Mesodermal cell (in vitro differentiated cells): ENCODE measurements at regions not wholly inside any gene's neighbourhood (a gene's known extent, or its start where the extent isn't known, plus 50 kb on each side); places are given as distances from the start of the nearest gene placed in this dataset.

Experiments used
- H3K27ac ChIP-seq: 2 replicates; pipeline ENCODE4 v1.7.0; 2013; ENCODE audit warnings: mild to moderate bottlenecking, low read depth, low read length, moderate library complexity; ENCODE audit not compliant: severe bottlenecking
- H3K36me3 ChIP-seq: 2 replicates; pipeline ENCODE4 v1.7.1; 2013; ENCODE audit warnings: mild to moderate bottlenecking, low read length, moderate library complexity; ENCODE audit not compliant: control insufficient read depth, insufficient read depth
- H3K4me1 ChIP-seq: one replicate; pipeline ENCODE4 v1.7.1; 2013; ENCODE audit warnings: mild to moderate bottlenecking, low read length; ENCODE audit not compliant: insufficient read depth, control insufficient read depth, poor library complexity, severe bottlenecking
- H3K4me3 ChIP-seq: 2 replicates; pipeline ENCODE4 v1.7.0; 2013; ENCODE audit warnings: low read length, control low read depth, mild to moderate bottlenecking; ENCODE audit not compliant: insufficient read depth, poor library complexity, severe bottlenecking; ENCODE audit errors: extremely low read depth
- H3K9me3 ChIP-seq: 2 replicates; pipeline ENCODE4 v1.7.1; 2013; ENCODE audit warnings: mild to moderate bottlenecking, low read length, moderate library complexity; ENCODE audit not compliant: control insufficient read depth
- WGBS, 2 experiments: methylation state at CpG; one replicate each; pipeline ENCODE4 v1.1.5; 2013; ENCODE audit warnings: missing lambda C conversion rate in 2 of 2; ENCODE audit not compliant: insufficient coverage in 2 of 2; 5-methylcytosine and 5-hydroxymethylcytosine counted together

DNA sequence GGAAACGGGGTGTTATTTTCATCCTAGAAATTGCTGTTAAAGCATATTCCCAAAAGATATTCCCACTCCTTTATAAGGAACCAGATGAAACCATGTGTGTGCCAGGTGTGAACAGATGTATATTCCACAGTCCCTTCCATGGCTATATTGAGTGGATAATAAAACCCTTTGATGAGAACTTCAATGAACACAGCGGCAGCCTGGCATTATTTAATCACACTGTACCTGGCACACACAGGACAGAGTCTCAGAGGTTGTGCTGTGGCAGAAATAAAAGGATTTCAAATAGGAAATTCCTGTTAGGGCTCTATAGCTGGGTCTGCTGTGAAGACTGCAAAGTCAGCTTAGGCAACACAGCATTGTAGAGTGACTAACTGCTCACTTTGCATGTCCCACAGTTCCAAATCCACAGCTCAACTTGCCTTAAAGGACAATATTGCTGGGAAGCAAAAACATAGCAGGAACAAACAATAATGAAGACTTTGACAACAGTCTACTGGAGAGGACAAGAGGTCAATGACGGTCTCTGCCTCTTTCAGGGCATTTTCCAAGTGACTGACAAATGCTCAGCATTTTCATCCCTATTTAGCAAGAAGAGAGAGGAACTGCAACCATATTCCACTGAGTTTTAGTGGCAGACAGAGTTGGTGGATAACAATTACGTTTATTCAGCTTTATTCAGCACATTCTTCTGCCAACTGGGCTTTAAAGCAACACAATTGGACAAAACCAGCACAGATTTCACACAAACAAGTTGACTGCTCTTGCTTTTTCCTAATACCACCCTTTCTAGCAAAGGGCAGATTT, 255.7 kb upstream of the RGMB start:
- no peak overlapping the region for H3K4me3 ChIP-seq
- no peaks in the 10 kb centered on the region for H3K9me3 ChIP-seq
- no peaks in the 10 kb centered on the region for H3K36me3 ChIP-seq
- H3K4me1 ChIP-seq: no peaks in the 10 kb centered on the region
- no peak overlapping the region for H3K27ac ChIP-seq
- 70 to 83% methylated on average over 1 to 2 of the region's 4 CpGs for WGBS, 2 experiments

DNA sequence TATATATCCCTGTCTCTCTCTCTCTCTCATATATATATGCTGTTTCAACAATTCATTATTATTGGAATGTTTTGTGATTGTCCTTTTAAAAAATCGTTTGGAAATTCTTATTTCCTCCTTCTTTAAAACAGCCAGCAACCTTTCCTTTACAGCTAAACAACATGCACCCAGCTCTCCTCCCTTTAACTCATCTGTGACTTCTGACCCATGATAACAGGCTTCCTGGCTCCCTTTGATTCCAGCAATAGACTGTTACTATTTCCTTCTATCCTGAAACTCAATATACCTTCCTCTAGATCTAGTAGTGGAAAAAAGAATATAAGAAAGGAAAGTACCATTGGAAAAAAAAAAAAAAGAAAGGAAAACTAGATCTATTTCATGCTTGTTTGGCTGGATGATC, 254.7 kb upstream of the RGMB start:
- no CpG with 5 or more reads among the region's 1 CpG for WGBS, 2 experiments
- H3K4me3 ChIP-seq: no peak overlapping the region
- no peaks in the 10 kb centered on the region for H3K36me3 ChIP-seq
- H3K9me3 ChIP-seq: no peaks in the 10 kb centered on the region
- no peaks in the 10 kb centered on the region for H3K4me1 ChIP-seq
- no peak overlapping the region for H3K27ac ChIP-seq

DNA sequence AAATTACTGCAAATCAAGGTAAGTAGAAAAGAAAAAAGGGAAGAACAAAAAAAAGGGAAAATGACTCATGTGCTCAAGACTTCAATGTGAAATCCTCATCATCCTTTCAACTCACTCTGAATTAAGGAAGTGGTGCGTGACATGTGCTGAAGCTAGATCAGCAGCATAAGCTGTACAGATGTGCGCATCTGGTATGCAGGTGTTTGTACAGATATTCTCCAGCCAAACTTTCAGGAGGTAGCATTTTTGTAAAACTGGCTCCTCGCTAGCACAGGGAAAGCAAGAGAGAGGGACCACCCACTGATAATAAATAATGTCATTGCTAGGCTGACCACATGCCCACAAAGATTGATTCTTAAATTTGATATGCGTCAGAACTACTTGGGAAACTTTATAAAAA, 253.9 kb upstream of the RGMB start:
- 88% methylated on average over 3 of the region's 4 CpGs; no CpG with 5 or more reads in 1 of the 2 experiments for WGBS, 2 experiments
- Histone ChIP-seq H3K4me1 (no peaks in the 10 kb centered on the region), H3K27ac (no peak overlapping the region), H3K9me3 (no peaks in the 10 kb centered on the region), H3K36me3 (no peaks in the 10 kb centered on the region), H3K4me3 (no peak overlapping the region)

DNA sequence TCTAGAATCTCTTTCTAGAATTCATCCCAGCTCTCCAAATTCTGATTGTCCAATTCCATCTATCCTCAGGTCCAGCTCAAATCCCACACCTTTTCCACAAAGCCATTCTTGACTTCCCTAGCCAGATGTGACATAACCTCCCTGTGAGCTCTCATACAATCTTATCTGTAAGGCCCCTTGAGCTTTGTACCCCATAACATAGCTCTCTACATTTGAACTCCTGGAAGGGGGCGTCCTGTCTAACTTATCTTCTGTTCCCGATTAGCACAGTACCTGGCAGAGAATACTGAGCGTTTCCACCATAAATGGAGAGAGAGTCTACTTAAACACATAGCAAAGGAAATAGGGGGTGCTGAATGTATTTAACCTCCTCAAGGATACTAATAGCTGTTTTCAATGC, 251.6 kb upstream of the RGMB start:
- Histone ChIP-seq H3K27ac (no peak overlapping the region), H3K4me1 (no peaks in the 10 kb centered on the region)
- WGBS, 2 experiments: 78% methylated on average over 1 of the region's 3 CpGs; no CpG with 5 or more reads in 1 of the 2 experiments

DNA sequence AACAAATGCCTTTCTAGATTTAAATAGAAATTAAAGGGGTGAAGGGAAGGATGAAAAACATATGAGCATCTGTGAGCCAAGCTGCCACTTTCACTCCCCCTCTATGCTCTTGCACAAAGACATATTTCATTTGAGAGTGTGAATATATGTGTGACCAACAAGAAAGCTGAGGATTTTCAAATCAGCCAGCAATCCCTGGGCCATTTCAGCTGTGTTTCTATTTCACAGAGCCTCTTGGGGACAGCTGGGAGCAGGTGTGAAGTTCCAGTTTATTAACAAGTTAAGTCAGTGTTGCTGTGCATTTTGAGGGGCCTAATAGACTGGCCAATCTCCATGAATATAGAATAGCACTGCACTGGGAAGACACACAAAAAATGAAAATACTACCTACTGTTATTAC, 248.7 kb upstream of the RGMB start:
- Histone ChIP-seq H3K36me3 (no peaks in the 10 kb centered on the region), H3K27ac (no peak overlapping the region), H3K4me1 (no peaks in the 10 kb centered on the region), H3K9me3 (no peaks in the 10 kb centered on the region), H3K4me3 (no peak overlapping the region)

More for the DNA sequence above, 251.6 kb upstream of the RGMB start:
- H3K36me3 ChIP-seq: no peaks in the 10 kb centered on the region
- H3K9me3 ChIP-seq: no peaks in the 10 kb centered on the region
- H3K4me3 ChIP-seq: no peak overlapping the region

DNA sequence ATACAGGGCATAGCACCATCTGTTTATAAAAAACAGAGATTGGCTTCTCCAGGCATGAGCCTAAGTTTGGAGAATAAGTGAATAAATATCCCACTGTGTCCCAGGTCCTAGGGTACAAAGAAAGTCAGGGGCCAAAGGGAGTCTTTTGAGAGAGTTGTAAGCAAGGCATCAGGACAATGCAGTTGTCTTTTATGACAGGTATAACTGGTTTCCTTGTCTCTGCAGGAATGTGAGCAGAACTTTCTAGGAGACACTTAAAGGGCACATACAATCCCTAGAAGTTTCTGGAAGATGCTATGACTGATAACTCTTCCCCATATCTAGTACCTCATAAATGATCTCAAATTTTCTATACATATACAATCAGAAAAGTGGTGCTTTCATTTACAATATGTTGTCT, 245.6 kb upstream of the RGMB start:
- Histone ChIP-seq H3K36me3 (no peaks in the 10 kb centered on the region), H3K9me3 (no peaks in the 10 kb centered on the region), H3K4me3 (no peak overlapping the region), H3K4me1 (no peaks in the 10 kb centered on the region), H3K27ac (no peak overlapping the region)

DNA sequence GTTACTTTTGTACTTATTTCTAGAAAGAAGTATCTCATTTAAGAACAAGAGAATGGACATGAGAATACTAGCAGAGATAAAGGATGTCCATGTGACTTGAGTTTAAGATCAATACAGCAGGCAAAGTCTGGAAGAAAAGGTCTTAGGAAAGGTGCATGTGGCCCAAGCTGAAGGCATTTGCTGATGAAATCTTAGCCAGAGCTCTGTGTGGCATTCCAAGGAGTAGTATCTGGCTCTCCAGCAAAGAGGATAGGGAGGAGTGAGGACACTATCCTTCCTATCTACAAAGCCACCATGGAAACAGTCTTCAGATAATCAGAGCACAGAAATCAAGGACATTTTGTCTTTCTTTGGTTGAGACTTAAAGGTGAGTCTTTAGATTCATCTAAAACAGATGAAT, 244.1 kb upstream of the RGMB start:
- H3K9me3 ChIP-seq: no peaks in the 10 kb centered on the region
- no peak overlapping the region for H3K4me3 ChIP-seq
- no peaks in the 10 kb centered on the region for H3K36me3 ChIP-seq
- no peak overlapping the region for H3K27ac ChIP-seq
- no peaks in the 10 kb centered on the region for H3K4me1 ChIP-seq

DNA sequence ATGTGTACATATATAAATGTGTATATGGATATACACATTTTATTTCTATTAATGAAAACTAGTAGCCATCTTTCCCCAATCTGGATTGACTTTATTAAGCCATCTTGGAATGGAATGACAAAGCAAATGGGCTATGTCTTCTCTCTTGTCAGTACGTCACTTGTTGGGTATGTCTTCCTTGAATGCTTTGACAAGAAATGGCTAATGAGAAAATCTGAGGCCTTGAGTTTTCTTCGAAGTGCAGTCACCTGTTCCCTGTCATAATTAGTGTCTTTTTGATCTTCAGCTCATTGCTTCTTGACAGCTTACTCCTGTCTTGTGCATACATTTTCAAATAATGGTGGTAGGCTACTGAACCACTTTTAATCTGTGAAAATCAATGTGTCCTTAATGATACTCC, 243.2 kb upstream of the RGMB start:
- H3K4me3 ChIP-seq: no peak overlapping the region
- H3K36me3 ChIP-seq: no peaks in the 10 kb centered on the region
- WGBS, 2 experiments: 75% methylated on average over 1 of the region's 2 CpGs; no CpG with 5 or more reads in 1 of the 2 experiments
- H3K9me3 ChIP-seq: no peaks in the 10 kb centered on the region
- no peak overlapping the region for H3K27ac ChIP-seq
- H3K4me1 ChIP-seq: no peaks in the 10 kb centered on the region

DNA sequence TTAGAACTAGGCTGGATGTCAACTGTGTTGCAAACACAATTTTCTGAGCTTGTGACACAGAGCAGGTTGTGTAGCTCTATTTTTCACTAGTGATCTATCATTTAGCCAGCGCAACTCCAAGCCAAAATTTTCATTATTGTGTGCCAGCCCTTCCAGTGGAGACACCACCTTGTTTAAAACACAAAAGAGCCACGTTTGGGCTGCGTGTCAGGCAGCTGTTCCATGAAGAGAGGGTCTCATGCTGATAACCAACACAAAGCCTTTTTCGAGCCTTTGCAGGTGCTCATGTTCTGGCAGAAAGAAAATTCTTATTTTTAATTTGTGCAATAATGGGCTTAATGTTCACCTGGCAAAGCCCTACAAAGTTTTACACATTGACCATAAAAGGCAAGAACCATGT, 237.6 kb upstream of the RGMB start:
- 67 to 88% methylated on average over 1 to 3 of the region's 4 CpGs for WGBS, 2 experiments
- no peaks in the 10 kb centered on the region for H3K4me1 ChIP-seq
- no peaks in the 10 kb centered on the region for H3K9me3 ChIP-seq
- H3K4me3 ChIP-seq: no peak overlapping the region
- H3K36me3 ChIP-seq: no peaks in the 10 kb centered on the region
- H3K27ac ChIP-seq: no peak overlapping the region

DNA sequence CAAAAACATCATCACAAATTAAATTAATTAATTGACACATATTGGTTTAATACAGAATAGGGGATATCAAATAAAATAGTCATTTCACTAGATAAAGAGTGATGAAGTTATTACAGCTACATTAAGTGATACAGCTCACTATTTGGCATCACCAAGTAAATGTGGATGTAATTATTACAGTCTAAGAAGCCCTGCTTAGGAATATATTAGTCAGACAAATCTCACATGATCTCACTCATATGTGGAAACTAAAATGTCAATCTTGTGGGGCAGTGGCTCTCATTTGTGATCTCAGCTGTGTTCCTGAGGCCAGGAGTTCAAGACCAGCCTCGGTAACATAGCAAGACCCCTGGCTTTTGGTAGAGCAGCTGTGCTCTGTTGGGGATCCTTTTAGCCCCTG, 233.4 kb upstream of the RGMB start:
- Histone ChIP-seq H3K4me1 (no peaks in the 10 kb centered on the region), H3K27ac (no peak overlapping the region), H3K36me3 (no peaks in the 10 kb centered on the region), H3K4me3 (no peak overlapping the region), H3K9me3 (no peaks in the 10 kb centered on the region)
- WGBS, 2 experiments: 50 to 67% methylated on average over 1 of the region's 1 CpG

DNA sequence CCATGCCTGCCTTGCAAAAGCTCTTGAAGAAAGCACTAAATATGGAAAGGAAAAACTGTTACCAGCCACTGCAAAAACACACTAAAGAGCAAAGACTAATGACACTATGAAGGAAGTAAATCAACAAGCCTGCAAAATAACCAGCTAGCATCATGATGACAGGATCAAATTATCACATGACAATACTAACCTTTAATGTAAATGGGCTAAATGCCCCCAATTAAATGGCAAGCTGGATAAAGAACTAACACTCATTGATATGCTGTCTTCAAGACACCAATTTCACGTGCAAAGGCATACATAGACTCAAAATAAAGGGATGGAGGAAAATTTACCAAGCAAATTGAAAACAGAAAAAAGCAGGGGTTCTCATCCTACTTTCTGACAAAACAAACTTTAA, 231.8 kb upstream of the RGMB start:
- H3K27ac ChIP-seq: no peak overlapping the region
- no peaks in the 10 kb centered on the region for H3K36me3 ChIP-seq
- no peaks in the 10 kb centered on the region for H3K4me1 ChIP-seq
- WGBS, 2 experiments: no CpG with 5 or more reads among the region's 1 CpG
- H3K4me3 ChIP-seq: no peak overlapping the region
- H3K9me3 ChIP-seq: no peaks in the 10 kb centered on the region
